ENCODE measurements at regions not wholly inside any gene's neighbourhood (a gene's known extent, or its start where the extent isn't known, plus 50 kb on each side); places are given as distances from the start of the nearest gene placed in this dataset.

GRCh38 chr12:53862831-53863230 lies 75.8 kb upstream of the HOXC13 start:
- TF ChIP-seq JUNB (IDR thresholded peaks at IDR 0.05) (no peak), TP53 (CRISPR knock-in tag; IDR thresholded peaks at IDR 0.05) (no peak), RCOR1 (IDR thresholded peaks at IDR 0.05; ENCODE audit: low read depth, low read length) (no peak), RNF2 (IDR thresholded peaks at IDR 0.05; ENCODE audit: borderline replicate concordance, low read depth) (no peak), NPAS2 (CRISPR knock-in tag; IDR thresholded peaks at IDR 0.05; ENCODE audit: borderline replicate concordance) (no peak), ZC3H11A (IDR thresholded peaks at IDR 0.05) (no peak), MAFK (IDR thresholded peaks at IDR 0.05; ENCODE audit: partially characterized antibody) (no peak), HMGXB4 (CRISPR knock-in tag; IDR thresholded peaks at IDR 0.05; ENCODE audit: borderline replicate concordance) (no peak), JUN (IDR thresholded peaks at IDR 0.05) (no peak), GATA3 (IDR thresholded peaks at IDR 0.05; ENCODE audit: borderline replicate concordance) (no peak), CHD4 (IDR thresholded peaks at IDR 0.05; ENCODE audit: borderline replicate concordance) (no peak)
- H3K9me3 ChIP-seq = no peaks in the 10 kb centered on the region
- 82% methylated on average over 2 of the region's 2 CpGs for WGBS (ENCODE audit: missing lambda C conversion rate)
- peak in 1 of 2 experiments; percentile 13 for DNase-seq (ENCODE audit: low read depth in 1 of 2, low spot score in 1 of 2)
- H3K27ac ChIP-seq = peak overlapping the region; percentile 42 to 54; a peak in 3 of 6 replicates
- ChIA-PET CTCF (interaction anchor here (0.6 to 1.7 kb wide), 3 partner anchors 13 to 60 kb away, joined by 3 to 4 read pairs (median 4); no protein-coding TSS in a partner anchor), POLR2A (no interaction called here)
- no peak for FAIRE-seq
- H3K4me3 ChIP-seq = no peak overlapping the region
- H3K4me2 ChIP-seq = peak overlapping the region; percentile 24; the same call in 2 of the 3 replicates
- H3K4me1 ChIP-seq = peaks cover 32% of the 10 kb centered on the region
- peak; percentile 34 to 40; a peak in 2 of 6 replicates for ATAC-seq

GRCh38 chr12:53866727-53867126 lies 71.9 kb upstream of the HOXC13 start:
- Histone ChIP-seq H3K4me3 (no peak overlapping the region), H3K4me2 (no peak overlapping the region; the same call in 2 of the 3 replicates), H3K9me3 (no peaks in the 10 kb centered on the region), H3K27ac (peak overlapping the region; percentile 83 to 84; a peak in 5 of 6 replicates), H3K4me1 (peaks cover 56% of the 10 kb centered on the region)
- WGBS (ENCODE audit: missing lambda C conversion rate) = 83% methylated on average over 3 of the region's 3 CpGs
- ChIA-PET CTCF (no interaction called here), POLR2A (no interaction called here)
- no peak for FAIRE-seq
- no peak for ATAC-seq
- DNase-seq (ENCODE audit: low read depth in 1 of 2, low spot score in 1 of 2) = no peak
- TF ChIP-seq HMGXB4 (CRISPR knock-in tag; IDR thresholded peaks at IDR 0.05; ENCODE audit: borderline replicate concordance) = no peak
- TF ChIP-seq SMC3 (IDR thresholded peaks at IDR 0.05) = no peak
- no peak for TF ChIP-seq MAFK (IDR thresholded peaks at IDR 0.05; ENCODE audit: partially characterized antibody)
- no peak for TF ChIP-seq PHF8 (IDR thresholded peaks at IDR 0.05; ENCODE audit: borderline replicate concordance, low read depth)
- TF ChIP-seq RARB (CRISPR knock-in tag; IDR thresholded peaks at IDR 0.05) = no peak
- TF ChIP-seq HES2 (IDR thresholded peaks at IDR 0.05) = no peak
- no peak for TF ChIP-seq MYC (IDR thresholded peaks at IDR 0.05; ENCODE audit: borderline replicate concordance, low read length)

- ATAC-seq (peak; percentile 52 to 80; a peak in 5 of 6 replicates), FAIRE-seq (no peak), DNase-seq (ENCODE audit: low read depth in 1 of 2, low spot score in 1 of 2) (peak; percentile 76 to 86)
- Histone ChIP-seq H3K4me1 (peaks cover 59% of the 10 kb centered on the region), H3K27ac (peak overlapping the region; percentile 83 to 84), H3K4me3 (no peak overlapping the region), H3K4me2 (peak overlapping the region; percentile 72), H3K9me3 (no peaks in the 10 kb centered on the region)
- ChIA-PET POLR2A (no interaction called here), CTCF (interaction anchor here (0.5 kb wide), 1 partner anchor 544 kb away, joined by 3 read pairs; no protein-coding TSS in a partner anchor)
- 1% methylated on average over 3 of the region's 3 CpGs for WGBS (ENCODE audit: missing lambda C conversion rate)
- TF ChIP-seq RAD21 (conservative IDR thresholded peaks at IDR 0.05 in 1 of 2, IDR thresholded peaks at IDR 0.05 in 1 of 2) (peak in 1 of 2 experiments; percentile 29; a peak in 2 of 5 replicates), TFCP2L1 (CRISPR knock-in tag; IDR thresholded peaks at IDR 0.05) (no peak), CHD2 (IDR thresholded peaks at IDR 0.05; ENCODE audit: low read length, partially characterized antibody) (no peak), USF2 (IDR thresholded peaks at IDR 0.05) (no peak), CTCF (IDR thresholded peaks at IDR 0.05) (no peak), E2F6 (IDR thresholded peaks at IDR 0.05; ENCODE audit: borderline replicate concordance, low read depth) (peak; percentile 13; the same call in 1 of the 2 replicates), CEBPB (IDR thresholded peaks at IDR 0.05) (peak in 1 of 2 experiments; percentile 5; a peak in 1 of 4 replicates), EHF (CRISPR knock-in tag; IDR thresholded peaks at IDR 0.05) (no peak), HDAC2 (IDR thresholded peaks at IDR 0.05) (no peak)
Observed at GRCh38 chr12:53867216-53868012, 71.2 kb upstream of the HOXC13 start.

Data from A549 (cell line).